Endothelial cell (in vitro differentiated cells): ENCODE measurements at regions not wholly inside any gene's neighbourhood (a gene's known extent, or its start where the extent isn't known, plus 50 kb on each side); places are given as distances from the start of the nearest gene placed in this dataset.

Source experiments
- DNase-seq: peaks from one replicate; pipeline ENCODE4 v3.0.0; 2021; ENCODE audit warnings: low spot score
- H3K27ac Mint-ChIP-seq: one replicate; pipeline ENCODE4 v1.8.0; 2021; ENCODE audit warnings: mixed read lengths, inconsistent platforms; ENCODE audit not compliant: unreplicated experiment
- H3K27me3 Mint-ChIP-seq: one replicate; pipeline ENCODE4 v1.8.0; 2021; ENCODE audit warnings: mild to moderate bottlenecking, moderate library complexity, mixed read lengths, inconsistent platforms; ENCODE audit not compliant: unreplicated experiment
- H3K36me3 Mint-ChIP-seq: one replicate; pipeline ENCODE4 v1.8.0; 2021; ENCODE audit warnings: mild to moderate bottlenecking, low read depth, mixed read lengths, inconsistent platforms; ENCODE audit not compliant: unreplicated experiment
- H3K4me1 Mint-ChIP-seq: one replicate; pipeline ENCODE4 v1.8.0; 2021; ENCODE audit warnings: mild to moderate bottlenecking, mixed read lengths, inconsistent platforms; ENCODE audit not compliant: unreplicated experiment
- H3K4me3 Mint-ChIP-seq: one replicate; pipeline ENCODE4 v1.8.0; 2021; ENCODE audit warnings: mild to moderate bottlenecking, mixed read lengths, inconsistent platforms; ENCODE audit not compliant: unreplicated experiment
- H3K9me3 Mint-ChIP-seq: one replicate; pipeline ENCODE4 v1.8.0; 2021; ENCODE audit warnings: mixed read lengths, inconsistent platforms; ENCODE audit not compliant: unreplicated experiment
- TF ChIP-seq, protein P1 (sequence below): fragments of 200-600 bp; sonication (generic); IDR thresholded peaks from one replicate; pipeline ENCODE4 v1.5.0; 2021; ENCODE audit warnings: antibody characterized with exemption; ENCODE audit not compliant: unreplicated experiment

DNA sequence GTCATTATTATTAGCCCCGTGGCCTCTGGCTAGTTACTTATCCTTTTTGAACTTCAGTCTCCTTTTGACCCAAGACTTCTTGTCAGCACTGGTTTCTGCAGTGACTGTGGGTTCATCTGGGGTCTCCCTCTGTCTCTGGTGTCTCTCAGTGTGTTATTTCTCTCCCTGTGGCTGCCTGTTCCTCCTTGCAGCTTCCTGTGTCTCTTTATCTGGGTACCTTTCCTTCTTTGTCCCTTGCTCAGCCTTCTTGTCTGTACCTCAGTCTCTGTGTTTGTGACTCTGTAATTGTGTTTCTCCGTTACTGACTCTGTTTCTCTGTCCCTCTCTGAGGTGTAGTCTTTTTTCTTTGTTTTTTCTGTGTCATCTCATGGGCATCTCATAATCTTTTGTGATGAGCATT lies 102.6 kb upstream of the CDH11 start:
- H3K27ac Mint-ChIP-seq = no peak overlapping the region

DNA sequence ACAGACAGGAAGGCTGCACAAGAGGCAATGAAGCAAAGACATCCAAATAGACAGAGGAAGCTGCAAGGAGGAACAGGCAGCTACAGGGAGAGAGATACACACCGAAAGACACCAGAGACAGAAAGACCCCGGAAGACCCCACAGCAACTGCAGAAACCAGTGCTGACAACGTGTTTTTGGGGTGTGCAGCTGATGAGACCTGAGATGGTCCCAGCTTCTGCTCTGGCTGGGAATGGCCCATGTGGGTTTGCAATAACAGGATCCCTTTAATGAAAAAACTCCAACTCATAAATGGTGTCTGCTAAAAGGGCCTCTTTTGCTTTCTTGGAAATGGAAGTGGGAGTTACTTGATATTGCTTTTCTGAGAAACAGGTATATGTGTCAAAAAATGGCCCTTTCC lies 101.5 kb upstream of the CDH11 start:
- no peak overlapping the region for H3K27ac Mint-ChIP-seq
- TF ChIP-seq, protein P1, sequence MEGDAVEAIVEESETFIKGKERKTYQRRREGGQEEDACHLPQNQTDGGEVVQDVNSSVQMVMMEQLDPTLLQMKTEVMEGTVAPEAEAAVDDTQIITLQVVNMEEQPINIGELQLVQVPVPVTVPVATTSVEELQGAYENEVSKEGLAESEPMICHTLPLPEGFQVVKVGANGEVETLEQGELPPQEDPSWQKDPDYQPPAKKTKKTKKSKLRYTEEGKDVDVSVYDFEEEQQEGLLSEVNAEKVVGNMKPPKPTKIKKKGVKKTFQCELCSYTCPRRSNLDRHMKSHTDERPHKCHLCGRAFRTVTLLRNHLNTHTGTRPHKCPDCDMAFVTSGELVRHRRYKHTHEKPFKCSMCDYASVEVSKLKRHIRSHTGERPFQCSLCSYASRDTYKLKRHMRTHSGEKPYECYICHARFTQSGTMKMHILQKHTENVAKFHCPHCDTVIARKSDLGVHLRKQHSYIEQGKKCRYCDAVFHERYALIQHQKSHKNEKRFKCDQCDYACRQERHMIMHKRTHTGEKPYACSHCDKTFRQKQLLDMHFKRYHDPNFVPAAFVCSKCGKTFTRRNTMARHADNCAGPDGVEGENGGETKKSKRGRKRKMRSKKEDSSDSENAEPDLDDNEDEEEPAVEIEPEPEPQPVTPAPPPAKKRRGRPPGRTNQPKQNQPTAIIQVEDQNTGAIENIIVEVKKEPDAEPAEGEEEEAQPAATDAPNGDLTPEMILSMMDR = no peak
- H3K9me3 Mint-ChIP-seq = no peaks in the 10 kb centered on the region
- H3K36me3 Mint-ChIP-seq = no peaks in the 10 kb centered on the region
- H3K4me3 Mint-ChIP-seq = no peak overlapping the region
- DNase-seq = no peak
- H3K27me3 Mint-ChIP-seq = no peaks in the 10 kb centered on the region
- H3K4me1 Mint-ChIP-seq = peaks cover 7% of the 10 kb centered on the region

More for the DNA sequence above, 102.6 kb upstream of the CDH11 start:
- TF ChIP-seq, protein P1 = no peak
- no peaks in the 10 kb centered on the region for H3K27me3 Mint-ChIP-seq
- no peaks in the 10 kb centered on the region for H3K36me3 Mint-ChIP-seq
- DNase-seq = no peak
- no peak overlapping the region for H3K4me3 Mint-ChIP-seq
- peaks cover 7% of the 10 kb centered on the region for H3K4me1 Mint-ChIP-seq
- H3K9me3 Mint-ChIP-seq = no peaks in the 10 kb centered on the region

DNA sequence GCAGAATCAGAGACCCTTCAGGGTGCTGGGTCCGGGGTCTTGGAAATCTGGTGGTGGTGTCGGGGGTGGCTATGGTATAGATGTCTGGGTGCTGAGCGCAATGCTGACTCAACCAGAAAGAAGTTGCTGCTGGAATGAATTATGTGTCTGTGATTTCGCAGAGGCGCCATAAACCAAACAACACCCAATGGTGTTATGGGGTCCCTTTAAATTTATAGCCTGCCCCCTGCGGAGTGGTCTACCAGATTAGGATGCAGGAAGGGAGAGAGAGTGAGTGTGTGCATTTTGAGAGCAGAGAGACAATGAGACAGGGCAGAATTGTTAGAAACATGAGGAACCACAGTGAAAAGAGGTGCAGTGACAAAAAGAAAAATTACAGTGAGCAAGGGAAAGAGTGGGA lies 100.7 kb upstream of the CDH11 start:
- no peak for DNase-seq
- Mint-ChIP-seq H3K27ac (no peak overlapping the region), H3K9me3 (no peaks in the 10 kb centered on the region), H3K4me3 (no peak overlapping the region), H3K36me3 (no peaks in the 10 kb centered on the region), H3K27me3 (no peaks in the 10 kb centered on the region), H3K4me1 (peaks cover 7% of the 10 kb centered on the region)
- TF ChIP-seq, protein P1 = no peak

DNA sequence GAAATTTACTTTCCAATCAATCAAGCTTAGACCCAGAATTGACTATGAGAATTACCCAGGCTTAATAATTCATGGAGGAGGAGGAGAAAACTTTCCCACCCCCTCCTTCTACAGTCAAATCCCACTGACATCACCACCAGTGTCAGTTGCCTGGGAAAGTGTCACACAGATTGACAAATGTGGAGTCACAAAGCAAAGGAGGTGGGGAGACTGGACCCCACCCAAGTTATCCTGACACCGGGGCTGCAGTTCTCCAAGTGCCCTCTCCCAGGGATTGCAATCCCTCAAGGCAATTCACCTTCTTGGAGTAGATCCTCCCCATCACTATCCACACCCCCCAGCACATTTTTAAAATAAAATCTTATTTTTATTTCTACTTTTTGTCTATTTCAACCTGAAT lies 100.2 kb upstream of the CDH11 start:
- no peak overlapping the region for H3K4me3 Mint-ChIP-seq
- H3K27ac Mint-ChIP-seq = no peak overlapping the region
- DNase-seq = no peak
- H3K36me3 Mint-ChIP-seq = no peaks in the 10 kb centered on the region
- TF ChIP-seq, protein P1 = no peak
- H3K27me3 Mint-ChIP-seq = no peaks in the 10 kb centered on the region
- H3K9me3 Mint-ChIP-seq = no peaks in the 10 kb centered on the region
- peaks cover 7% of the 10 kb centered on the region for H3K4me1 Mint-ChIP-seq

DNA sequence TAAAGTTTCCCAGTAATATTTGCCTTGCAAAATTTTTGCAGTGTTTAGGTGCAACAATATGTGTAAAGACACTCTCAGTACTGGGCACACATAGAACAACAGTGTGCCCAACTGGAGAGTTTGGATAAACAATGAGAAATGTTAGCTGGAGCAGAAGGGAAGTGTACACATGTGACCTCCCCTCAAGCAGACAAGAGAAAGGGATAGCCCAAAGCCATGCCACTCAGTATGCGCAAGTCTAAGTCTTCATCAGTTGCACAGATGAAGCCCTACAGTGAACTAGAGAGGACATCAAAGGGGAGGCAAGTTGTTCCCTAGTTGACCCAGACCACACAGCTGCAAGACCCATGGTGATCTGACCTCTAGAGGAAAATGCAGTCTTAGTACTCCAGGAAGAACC lies 97.9 kb upstream of the CDH11 start:
- no peaks in the 10 kb centered on the region for H3K9me3 Mint-ChIP-seq
- no peaks in the 10 kb centered on the region for H3K36me3 Mint-ChIP-seq
- no peaks in the 10 kb centered on the region for H3K27me3 Mint-ChIP-seq
- TF ChIP-seq, protein P1 = no peak
- no peak overlapping the region for H3K4me3 Mint-ChIP-seq
- H3K4me1 Mint-ChIP-seq = peaks cover 7% of the 10 kb centered on the region
- H3K27ac Mint-ChIP-seq = no peak overlapping the region
- no peak for DNase-seq
